Upper lobe of left lung (tissue), 4 donors: ENCODE measurements at regions not wholly inside any gene's neighbourhood (a gene's known extent, or its start where the extent isn't known, plus 50 kb on each side); places are given as distances from the start of the nearest gene placed in this dataset.

Source experiments
- POLR2AphosphoS5 ChIP-seq, 2 donors: sonication (generic); formaldehyde crosslinking; IDR thresholded peaks; one replicate each; pipeline ENCODE4 v1.5.1; 2017; ENCODE audit warnings: antibody characterized with exemption in 2 of 2
- TF ChIP-seq, protein P1 (sequence below), 6 experiments: fragments of 450-650 bp in 4 of 6; fragments of 200-600 bp in 2 of 6; sonication (generic) in 2 of 6; IDR thresholded peaks; one replicate each; pipeline ENCODE4 v1.5.1; 2016 to 2019; ENCODE audit warnings: antibody characterized with exemption in 6 of 6

- TF ChIP-seq, protein P1, sequence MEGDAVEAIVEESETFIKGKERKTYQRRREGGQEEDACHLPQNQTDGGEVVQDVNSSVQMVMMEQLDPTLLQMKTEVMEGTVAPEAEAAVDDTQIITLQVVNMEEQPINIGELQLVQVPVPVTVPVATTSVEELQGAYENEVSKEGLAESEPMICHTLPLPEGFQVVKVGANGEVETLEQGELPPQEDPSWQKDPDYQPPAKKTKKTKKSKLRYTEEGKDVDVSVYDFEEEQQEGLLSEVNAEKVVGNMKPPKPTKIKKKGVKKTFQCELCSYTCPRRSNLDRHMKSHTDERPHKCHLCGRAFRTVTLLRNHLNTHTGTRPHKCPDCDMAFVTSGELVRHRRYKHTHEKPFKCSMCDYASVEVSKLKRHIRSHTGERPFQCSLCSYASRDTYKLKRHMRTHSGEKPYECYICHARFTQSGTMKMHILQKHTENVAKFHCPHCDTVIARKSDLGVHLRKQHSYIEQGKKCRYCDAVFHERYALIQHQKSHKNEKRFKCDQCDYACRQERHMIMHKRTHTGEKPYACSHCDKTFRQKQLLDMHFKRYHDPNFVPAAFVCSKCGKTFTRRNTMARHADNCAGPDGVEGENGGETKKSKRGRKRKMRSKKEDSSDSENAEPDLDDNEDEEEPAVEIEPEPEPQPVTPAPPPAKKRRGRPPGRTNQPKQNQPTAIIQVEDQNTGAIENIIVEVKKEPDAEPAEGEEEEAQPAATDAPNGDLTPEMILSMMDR (IDR thresholded peaks at IDR 0.05): no peak
- no peak for TF ChIP-seq POLR2AphosphoS5 (IDR thresholded peaks at IDR 0.05)
Observed at GRCh38 chr10:33094263-33095051, 136.4 kb upstream of the ITGB1 start.
